ENCODE measurements at regions not wholly inside any gene's neighbourhood (a gene's known extent, or its start where the extent isn't known, plus 50 kb on each side); places are given as distances from the start of the nearest gene placed in this dataset.

GRCh38 chr14:89728964-89729363, 225.6 kb downstream of the EFCAB11 start:
- no peak for TF ChIP-seq TAF1 (IDR thresholded peaks at IDR 0.05; ENCODE audit: borderline replicate concordance, insufficient read depth, low read length)
- TF ChIP-seq POLR2AphosphoS5 (IDR thresholded peaks at IDR 0.05; ENCODE audit: low read depth, low read length): no peak
- no peak for TF ChIP-seq FOXP2 (optimal IDR thresholded peaks at IDR 0.05; ENCODE audit: borderline replicate concordance, extremely low read depth, extremely low read length, insufficient read depth)
- TF ChIP-seq REST (IDR thresholded peaks at IDR 0.05; ENCODE audit: insufficient read depth in 1 of 2, low read depth in 2 of 2, low read length in 2 of 2): no peak

GRCh38 chr14:89724628-89724960, 229.9 kb downstream of the EFCAB11 start:
- TF ChIP-seq FOXP2 (optimal IDR thresholded peaks at IDR 0.05; ENCODE audit: borderline replicate concordance, extremely low read depth, extremely low read length, insufficient read depth) (no peak), REST (IDR thresholded peaks at IDR 0.05; ENCODE audit: insufficient read depth in 1 of 2, low read depth in 2 of 2, low read length in 2 of 2) (no peak), POLR2AphosphoS5 (IDR thresholded peaks at IDR 0.05; ENCODE audit: low read depth, low read length) (no peak), SIN3A (IDR thresholded peaks at IDR 0.05; ENCODE audit: borderline replicate concordance, insufficient read depth, low read length) (no peak), TAF1 (IDR thresholded peaks at IDR 0.05; ENCODE audit: borderline replicate concordance, insufficient read depth, low read length) (no peak)

- TF ChIP-seq SIN3A (IDR thresholded peaks at IDR 0.05; ENCODE audit: borderline replicate concordance, insufficient read depth, low read length) (no peak), FOXP2 (optimal IDR thresholded peaks at IDR 0.05; ENCODE audit: borderline replicate concordance, extremely low read depth, extremely low read length, insufficient read depth) (no peak), TAF1 (IDR thresholded peaks at IDR 0.05; ENCODE audit: borderline replicate concordance, insufficient read depth, low read length) (no peak), REST (IDR thresholded peaks at IDR 0.05; ENCODE audit: insufficient read depth in 1 of 2, low read depth in 2 of 2, low read length in 2 of 2) (no peak), POLR2AphosphoS5 (IDR thresholded peaks at IDR 0.05; ENCODE audit: low read depth, low read length) (no peak)
These were observed 230.5 kb downstream of the EFCAB11 start for GRCh38 chr14:89723930-89724627.

- TF ChIP-seq POLR2AphosphoS5 (IDR thresholded peaks at IDR 0.05; ENCODE audit: low read depth, low read length) (no peak), FOXP2 (optimal IDR thresholded peaks at IDR 0.05; ENCODE audit: borderline replicate concordance, extremely low read depth, extremely low read length, insufficient read depth) (no peak)
These were observed 232.6 kb downstream of the EFCAB11 start for GRCh38 chr14:89721956-89722355.

- TF ChIP-seq FOXP2 (optimal IDR thresholded peaks at IDR 0.05; ENCODE audit: borderline replicate concordance, extremely low read depth, extremely low read length, insufficient read depth) (no peak), SIN3A (IDR thresholded peaks at IDR 0.05; ENCODE audit: borderline replicate concordance, insufficient read depth, low read length) (no peak), TAF1 (IDR thresholded peaks at IDR 0.05; ENCODE audit: borderline replicate concordance, insufficient read depth, low read length) (no peak), REST (IDR thresholded peaks at IDR 0.05; ENCODE audit: insufficient read depth in 1 of 2, low read depth in 2 of 2, low read length in 2 of 2) (no peak), POLR2AphosphoS5 (IDR thresholded peaks at IDR 0.05; ENCODE audit: low read depth, low read length) (no peak)
These were observed 233.5 kb downstream of the EFCAB11 start for GRCh38 chr14:89720741-89721729.
